ENCODE measurements at regions not wholly inside any gene's neighbourhood (a gene's known extent, or its start where the extent isn't known, plus 50 kb on each side); places are given as distances from the start of the nearest gene placed in this dataset.
"Not testable (repeated sequence)": the region's sequence is repeated elsewhere in the genome, so short reads cannot be mapped to it uniquely, and the experiment has no call there.

DNA sequence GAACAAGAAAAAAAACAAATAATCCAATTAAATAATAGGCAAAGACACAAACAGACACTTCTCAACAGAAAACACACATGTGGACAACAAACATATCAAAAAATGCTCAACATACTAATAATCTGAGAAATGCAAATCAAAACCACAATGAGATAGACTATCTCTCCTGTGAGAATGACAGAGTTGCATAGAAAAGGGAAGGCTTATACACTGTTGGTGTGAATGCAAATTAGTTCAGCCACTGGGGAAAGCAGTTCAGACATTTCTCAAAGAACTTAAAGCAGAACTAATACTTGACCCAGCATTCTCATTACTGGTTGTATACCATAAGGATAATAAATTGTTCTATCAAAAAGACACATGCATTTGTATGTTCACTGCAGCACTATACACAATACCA, 637.8 kb upstream of the LUZP2 start:
- intact Hi-C loops (cut with DNase I), result no loop called here

DNA sequence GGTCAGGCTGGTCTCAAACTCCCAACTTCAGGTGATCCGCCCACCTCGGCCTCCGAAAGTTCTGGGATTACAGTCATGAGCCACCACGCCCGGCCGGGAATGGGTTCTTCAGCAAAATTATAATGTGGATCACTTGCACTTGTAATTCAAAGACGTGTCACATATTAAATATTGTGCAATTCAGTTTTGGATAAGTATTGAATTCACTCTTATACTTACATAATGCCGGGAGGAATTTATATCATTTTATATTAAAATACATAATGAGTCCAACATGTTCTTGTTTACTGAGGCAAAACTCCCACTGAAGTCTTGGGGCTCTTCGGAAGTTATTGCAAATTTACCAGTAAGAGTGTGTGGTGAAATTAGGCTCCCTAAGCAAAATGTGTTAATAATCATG, 635.2 kb upstream of the LUZP2 start:
- no peak for DNase-seq
- intact Hi-C loops (cut with DNase I), result no loop called here

More for the DNA sequence above, 637.8 kb upstream of the LUZP2 start:
- no peak for DNase-seq

DNA sequence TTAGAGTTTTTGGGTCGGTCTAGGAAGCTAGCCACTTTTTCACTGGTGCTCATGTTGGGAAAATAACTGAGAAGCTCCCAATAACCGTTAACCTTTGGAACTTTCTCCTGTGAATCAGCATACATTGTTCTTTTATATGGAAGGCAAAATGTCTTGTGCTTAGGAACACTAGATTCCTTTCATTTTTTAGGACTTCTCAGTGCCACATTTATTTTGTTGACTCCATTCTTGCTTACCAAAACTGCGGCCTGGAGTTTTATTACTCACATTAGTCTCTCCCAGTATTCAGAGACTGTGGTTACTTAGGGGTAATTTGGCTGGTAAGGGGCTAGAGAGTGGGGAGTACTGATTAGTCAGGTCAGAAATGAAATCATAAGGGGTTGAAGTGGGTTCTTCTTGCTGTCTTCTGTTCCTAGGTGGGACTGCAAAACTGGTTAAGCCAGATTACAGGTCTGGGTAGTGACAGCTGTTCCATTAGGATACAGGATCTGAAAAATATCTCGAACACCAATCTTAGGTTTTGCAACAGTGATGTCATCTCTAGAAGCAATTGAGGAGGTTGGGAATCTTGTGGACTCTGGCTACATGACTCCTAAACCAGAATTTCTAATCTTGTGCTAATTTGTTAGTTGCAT, 631.4 kb upstream of the LUZP2 start:
- intact Hi-C loops (cut with DNase I), result no loop called here

DNA sequence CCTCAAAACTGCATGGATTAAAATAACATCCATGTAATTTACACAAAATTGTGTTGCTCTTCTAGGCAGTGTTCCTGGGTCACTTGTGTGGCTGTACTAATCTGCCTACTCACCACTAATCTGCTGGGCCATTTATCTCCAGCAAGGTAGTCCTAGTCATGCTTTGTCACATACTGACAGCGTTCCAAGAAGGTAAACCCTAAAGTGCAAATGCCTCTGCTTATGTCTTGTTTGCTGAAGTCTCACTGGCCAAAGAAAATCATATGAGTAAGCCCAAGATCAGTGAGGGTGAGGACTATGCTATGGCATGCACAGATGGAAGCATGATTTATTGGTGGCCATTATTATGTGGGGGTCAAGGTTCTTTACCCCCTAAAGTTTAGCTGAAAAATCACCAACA, 630.2 kb upstream of the LUZP2 start:
- intact Hi-C loops (cut with DNase I), result no loop called here
- no peak for DNase-seq

More for the DNA sequence above, 631.4 kb upstream of the LUZP2 start:
- DNase-seq, result no peak

DNA sequence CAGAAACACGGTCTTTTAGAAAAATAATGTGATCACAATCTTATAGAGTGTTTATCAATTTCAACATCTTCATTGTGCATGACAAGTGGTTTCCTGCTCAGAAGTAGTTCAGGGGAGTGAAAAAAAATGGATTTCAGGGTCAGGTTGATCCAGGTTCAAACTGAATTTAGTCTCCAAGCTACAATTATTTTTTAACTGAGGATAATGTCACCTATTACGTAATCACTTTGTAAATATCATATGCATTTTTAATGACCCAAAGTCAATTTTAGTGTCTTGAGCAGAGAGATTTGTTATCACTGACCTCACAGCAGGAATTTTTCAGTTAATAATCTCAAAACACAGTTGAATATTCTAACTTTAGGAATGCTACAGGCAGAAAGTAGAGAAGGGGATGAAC, 627.2 kb upstream of the LUZP2 start:
- intact Hi-C loops (cut with DNase I), result no loop called here

DNA sequence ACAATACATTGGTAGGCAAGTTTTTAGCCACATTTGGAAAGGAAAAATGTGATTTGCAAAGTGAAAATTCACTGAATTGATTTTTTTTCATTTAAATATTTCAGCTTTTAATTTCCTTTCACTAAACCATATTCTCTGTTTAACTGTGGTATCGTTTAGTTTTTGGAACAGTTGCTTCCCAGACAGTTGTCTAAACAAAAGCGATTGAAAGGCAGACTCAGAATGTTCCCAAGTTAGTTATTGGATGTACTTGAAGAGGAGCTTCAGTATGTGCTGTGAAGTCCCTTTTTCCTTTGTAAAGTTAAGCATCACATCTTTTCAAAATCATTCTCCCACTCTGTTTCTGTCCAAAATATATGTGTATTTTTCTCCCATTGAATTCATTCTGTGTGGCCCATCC, 623.4 kb upstream of the LUZP2 start:
- no peak for DNase-seq
- intact Hi-C loops (cut with DNase I), result no loop called here

More for the DNA sequence above, 627.2 kb upstream of the LUZP2 start:
- DNase-seq, result no peak

DNA sequence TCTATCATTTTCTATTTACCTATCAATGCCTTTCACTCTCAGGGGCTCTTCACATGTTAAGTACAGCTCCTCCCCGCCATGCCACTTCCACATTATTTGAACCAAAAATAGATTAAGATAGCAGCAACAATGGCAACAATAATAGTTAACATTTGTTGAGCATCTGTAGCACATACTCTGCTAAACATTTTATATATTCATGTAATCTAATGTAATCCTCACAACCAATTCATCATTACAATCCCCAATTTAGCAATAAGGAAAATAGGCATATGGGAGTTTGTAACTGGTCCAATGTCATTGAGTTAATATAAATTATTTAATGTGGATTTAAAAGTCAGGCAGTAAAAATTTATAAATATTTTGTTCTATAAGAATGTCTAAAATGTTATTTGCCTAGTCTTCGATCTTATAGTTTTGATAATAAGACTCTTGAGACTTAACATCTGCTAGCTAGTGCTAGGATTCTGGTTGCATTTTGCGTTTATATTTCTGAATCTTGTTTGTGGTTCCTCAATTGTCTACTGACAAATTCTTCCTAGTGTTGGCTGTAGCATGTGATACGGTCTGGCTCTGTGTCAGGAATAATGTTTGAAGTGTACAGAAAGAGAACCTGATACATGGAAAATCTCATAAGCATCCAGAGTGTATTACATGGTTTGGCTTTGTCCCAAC, 621.5 kb upstream of the LUZP2 start:
- intact Hi-C loops (cut with DNase I), result no loop called here
- DNase-seq, result no peak

DNA sequence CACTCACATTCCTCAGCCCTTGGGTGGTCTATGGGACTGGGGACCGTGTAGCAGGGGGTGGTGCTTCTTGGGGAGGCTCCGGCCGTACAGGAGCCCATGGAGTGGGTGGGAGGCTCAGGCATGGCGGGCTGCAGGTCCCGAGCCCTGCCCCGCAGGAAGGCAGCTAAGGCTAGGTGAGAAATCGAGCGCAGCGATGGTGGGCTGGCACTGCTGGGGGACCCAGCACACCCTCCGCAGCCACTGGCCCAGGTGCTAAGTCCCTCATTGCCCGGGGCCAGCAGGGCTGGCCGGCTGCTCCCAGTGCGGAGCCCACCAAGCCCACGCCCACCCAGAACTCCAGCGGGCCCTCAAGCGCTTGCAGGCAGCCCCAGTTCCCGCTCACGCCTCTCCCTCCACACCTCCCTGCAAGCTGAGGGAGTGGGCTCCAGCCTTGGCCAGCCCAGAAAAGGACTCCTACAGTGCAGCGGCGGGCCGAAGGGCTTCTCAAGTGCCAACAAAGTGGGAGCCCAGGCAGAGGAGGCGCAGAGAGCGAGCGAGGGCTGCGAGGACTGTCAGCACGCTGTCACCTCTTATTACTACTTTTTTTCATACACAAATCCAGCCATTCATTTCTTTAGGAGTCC, 613.3 kb upstream of the LUZP2 start:
- DNase-seq; intact Hi-C loops (cut with DNase I): not testable (repeated sequence)

DNA sequence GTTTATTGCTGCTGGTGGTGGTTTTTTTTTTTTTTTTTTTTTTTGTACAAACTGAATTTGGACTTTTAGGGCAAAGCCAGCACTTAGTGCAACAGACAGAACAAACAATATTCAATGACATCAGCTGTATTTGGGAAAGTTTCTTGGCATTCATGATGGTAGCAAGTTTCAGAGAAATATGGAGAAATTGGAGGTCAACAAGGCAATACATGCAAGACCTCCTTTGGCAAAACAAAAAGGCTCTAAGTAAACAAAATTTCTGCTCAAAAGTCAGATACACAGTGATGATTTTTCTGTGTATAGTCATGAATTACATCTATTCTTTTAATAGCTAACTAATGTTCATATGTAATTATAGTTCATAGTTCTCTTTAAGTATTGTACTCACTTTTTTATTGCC, 612.5 kb upstream of the LUZP2 start:
- DNase-seq, result no peak
- intact Hi-C loops (cut with DNase I), result no loop called here

DNA sequence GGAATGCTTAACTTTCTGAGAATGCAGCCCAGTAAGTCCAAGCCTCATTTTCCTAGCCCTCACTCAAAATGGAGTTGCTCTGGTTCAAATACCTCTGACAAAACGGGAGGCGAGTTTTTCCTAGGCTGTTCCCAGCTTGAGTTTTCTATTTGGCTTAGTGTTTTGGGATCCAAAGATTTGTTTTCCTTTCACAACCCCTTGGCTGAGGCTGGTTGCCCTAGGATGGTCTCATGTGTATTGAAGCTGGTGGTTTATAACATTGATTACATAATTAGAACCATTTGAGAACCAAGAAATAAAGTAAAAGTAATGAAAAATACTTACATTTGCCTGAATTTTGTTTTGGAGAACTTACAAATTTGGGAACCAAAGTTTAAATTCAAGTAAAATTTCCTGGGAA, 611.1 kb upstream of the LUZP2 start:
- intact Hi-C loops (cut with DNase I), result no loop called here
- no peak for DNase-seq

DNA sequence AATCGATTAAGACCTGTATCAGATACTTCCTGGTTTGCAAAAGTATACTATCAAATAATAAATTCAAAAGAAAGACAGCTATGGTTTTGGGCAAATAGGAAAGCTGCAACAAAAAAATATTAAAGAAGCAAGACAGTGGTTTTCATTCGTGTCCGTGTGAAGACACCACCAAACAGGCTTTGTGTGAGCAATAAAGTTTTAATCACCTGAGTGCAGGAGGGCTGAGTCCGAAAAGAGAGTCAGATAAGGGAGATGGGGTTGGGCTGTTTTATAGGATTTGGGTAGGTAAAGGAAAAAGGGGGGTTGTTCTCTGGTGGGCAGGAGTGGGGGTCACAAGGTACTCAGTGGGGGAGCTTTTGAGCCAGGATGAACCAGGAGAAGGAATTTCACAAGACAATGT, 609.7 kb upstream of the LUZP2 start:
- intact Hi-C loops (cut with DNase I); DNase-seq: not testable (repeated sequence)

DNA sequence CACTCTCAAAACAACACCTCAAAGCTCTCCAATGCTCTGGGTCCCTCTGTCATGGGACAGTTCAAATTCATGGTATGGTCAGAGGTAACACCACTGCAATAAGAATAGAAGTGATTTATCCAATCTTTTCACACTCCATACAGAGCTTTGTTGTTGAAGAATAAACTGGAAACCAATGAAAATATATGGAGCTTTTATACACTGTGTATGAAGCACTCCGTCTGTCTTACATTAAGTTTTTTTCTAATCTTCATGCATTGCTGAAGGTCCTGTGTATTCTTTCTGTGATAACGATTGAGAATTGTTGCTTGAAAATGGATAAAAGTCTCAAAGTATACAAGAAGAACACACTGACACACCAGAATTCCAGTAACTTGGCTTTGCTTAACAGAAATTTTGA, 603.7 kb upstream of the LUZP2 start:
- intact Hi-C loops (cut with DNase I), result no loop called here
- DNase-seq, result no peak

DNA sequence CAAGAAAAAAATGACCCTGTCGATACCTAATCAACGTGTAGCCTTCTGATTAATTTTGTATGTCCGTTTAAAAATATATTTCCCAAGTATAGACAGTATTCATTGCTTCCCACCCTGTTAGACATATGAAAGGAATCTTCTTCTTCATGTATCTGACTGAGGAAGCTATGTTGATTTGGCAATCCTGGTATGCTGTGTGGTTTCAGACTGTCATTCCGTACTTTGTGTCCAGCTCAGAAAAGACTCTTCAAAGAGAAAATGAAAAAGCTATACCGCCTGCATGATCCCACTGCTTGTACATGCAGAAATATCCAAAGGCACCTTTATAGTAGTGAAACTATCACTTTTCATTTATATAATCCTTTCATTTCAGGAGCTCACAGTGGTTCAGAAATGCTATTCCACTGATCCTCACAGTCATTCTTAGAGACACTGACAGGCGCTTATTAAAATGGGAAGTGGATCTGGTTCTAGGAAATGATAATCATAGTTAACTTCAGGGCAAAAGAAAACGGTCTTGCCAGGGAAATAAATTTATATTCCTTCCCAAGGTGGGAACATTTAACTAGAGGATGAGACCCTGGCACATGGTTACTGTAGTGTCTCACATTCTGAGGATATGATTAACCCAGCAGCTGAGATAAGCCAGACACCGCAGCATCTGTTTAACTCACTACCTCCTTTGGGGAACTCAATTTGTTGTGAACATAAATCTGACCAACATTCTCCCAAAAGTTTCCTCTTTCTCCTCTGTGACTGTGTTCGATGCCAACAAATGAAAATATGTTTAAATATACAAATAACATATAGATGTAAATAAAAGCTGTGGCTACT, 599.2 kb upstream of the LUZP2 start:
- intact Hi-C loops (cut with DNase I), result no loop called here
- no peak for DNase-seq

DNA sequence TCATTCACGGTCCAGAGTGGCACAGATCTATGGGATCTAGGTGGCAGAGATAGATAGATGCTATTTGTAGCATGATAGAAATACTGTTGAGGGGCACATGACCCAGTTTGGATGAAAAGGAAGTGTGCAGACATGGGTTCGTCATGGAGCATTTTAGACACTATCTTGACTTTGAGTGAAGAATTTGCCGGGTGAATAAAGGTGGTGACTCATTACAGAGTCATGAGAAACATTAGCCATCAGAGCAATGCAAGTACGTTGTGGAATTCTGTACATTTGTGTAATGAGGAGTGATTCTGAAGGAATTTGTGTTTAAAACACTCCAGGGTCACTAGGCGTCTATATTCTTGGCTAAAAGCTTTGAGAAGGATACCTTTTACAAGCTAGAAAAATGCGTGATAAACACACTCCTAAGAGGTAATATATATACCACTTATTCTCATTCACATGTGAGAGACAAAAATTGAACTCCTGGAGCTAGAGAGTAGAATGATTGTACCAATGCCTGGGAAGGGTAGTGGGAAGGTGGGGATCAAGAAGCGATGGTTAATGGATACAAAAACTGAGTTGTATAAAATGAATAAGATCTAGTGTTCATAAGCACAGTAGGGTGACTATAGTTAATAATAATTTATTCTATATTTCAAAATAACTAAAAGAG, 593.7 kb upstream of the LUZP2 start:
- intact Hi-C loops (cut with DNase I), result no loop called here

DNA sequence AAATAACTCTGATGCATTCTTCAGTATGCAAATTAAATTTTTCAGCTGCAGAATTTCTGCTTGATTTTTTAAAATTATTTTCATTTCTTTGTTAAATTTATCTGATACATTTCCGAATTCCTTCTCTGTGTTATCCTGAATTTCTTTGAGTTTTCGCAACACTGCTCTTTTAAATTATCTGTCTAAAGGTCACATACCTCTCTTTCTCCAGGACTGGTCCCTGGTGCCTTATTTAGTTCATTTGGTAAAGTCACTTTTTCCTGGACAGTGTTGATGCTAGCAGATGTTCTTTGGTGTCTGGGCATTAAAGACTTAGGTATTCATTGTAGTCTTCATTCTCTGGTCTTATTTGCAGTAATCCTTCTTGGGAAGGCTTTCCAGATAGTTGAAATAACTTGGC, 577.4 kb upstream of the LUZP2 start:
- intact Hi-C loops (cut with DNase I), result no loop called here

More for the DNA sequence above, 593.7 kb upstream of the LUZP2 start:
- no peak for DNase-seq

DNA sequence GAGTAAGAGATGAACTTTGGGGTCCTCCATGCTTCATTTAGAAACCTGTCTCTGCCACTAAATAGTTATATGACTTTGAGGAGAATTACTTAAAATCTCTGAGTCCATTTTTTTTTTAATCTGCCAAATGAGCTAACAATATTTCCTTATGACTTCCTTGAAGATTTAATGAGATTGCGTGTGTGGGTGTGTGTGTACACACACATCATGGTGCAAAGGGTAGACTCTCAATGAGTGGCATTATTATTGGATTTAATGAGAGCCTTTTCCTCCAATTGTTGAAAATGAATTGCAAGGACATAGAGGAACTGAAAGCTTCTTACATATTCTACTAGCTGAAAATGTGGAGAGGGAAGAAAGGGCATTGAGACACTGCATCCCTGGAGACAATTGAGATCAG, 573.5 kb upstream of the LUZP2 start:
- intact Hi-C loops (cut with DNase I), result no loop called here
- no peak for DNase-seq

More for the DNA sequence above, 577.4 kb upstream of the LUZP2 start:
- DNase-seq, result no peak

DNA sequence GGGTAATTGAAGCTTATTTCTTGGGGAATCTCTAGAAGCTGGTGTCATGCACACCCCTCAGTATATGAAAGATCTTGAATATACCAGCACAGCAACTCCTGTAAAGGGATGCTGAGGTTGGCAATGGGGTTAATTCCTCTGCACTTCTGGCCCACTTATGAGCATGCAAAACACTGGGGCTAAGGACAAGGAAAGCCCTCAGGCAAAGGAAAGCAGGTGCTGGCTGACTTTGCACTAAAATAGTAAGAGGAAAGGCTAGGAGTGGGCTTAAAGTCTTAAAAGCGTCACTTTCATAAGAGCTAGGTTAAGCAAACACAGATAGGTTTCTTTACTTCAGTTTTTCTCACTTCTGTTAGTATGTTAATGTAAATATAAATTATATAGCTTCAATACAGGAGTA, 572.6 kb upstream of the LUZP2 start:
- intact Hi-C loops (cut with DNase I), result no loop called here
- no peak for DNase-seq

DNA sequence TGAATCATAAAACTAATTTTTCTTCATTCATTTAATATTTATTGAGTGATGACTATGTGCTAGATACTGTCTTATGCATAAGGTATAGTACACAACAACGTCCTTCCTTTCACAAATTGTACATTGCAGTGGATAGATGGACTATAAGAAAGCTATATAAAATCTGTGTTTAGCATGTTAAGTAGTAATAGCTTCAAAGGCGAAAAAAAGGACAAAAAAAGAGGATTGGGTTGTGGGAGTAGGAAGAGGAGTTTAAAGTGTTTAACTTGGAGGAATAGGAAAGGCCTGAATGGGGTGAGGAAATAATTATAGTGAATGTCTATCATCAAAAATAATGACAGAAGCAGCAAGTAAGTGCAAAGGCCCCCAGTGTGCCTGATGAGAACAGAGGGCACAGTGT, 565.4 kb upstream of the LUZP2 start:
- intact Hi-C loops (cut with DNase I), result no loop called here
- no peak for DNase-seq

DNA sequence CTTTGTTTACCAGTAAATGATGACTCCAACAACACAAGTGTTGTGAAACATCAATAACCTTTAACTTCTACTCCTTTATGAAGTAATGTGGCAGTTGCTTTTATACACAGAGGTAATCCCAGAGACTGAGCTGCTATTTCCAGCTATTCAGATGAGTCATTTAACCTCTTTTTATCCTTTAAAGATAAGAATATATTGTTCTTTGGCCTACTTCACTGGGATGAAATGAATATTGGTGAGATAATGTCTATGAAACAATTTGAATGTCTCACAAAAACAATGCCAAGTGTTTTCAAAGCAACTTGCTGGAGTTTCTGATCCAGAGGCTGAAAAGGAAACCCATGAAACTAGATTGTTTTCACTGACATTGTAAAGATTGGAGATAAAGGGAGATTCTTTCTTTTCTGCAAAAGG, 564.4 kb upstream of the LUZP2 start:
- no peak for DNase-seq
- intact Hi-C loops (cut with DNase I), result no loop called here
